ENCODE measurements at regions not wholly inside any gene's neighbourhood (a gene's known extent, or its start where the extent isn't known, plus 50 kb on each side); places are given as distances from the start of the nearest gene placed in this dataset.
A peak's percentile ranks its signal among the peaks of the same experiment; 100 is the strongest.

- in situ Hi-C loops (cut with HindIII; ENCODE audit: low sequenced_read_pairs): no loop called here
- DNase-seq (ENCODE audit: low read depth): no peak
- no peak for TF ChIP-seq CTCF (IDR thresholded peaks at IDR 0.05; ENCODE audit: low read depth, low read length, missing control alignments)
- no peak overlapping the region for H3K4me3 ChIP-seq (ENCODE audit: low read depth, low read length)
Observed at GRCh38 chr5:121299153-121299552, 552.5 kb upstream of the FTMT start.

- in situ Hi-C loops (cut with HindIII; ENCODE audit: low sequenced_read_pairs): no loop called here
- H3K4me3 ChIP-seq (ENCODE audit: low read depth, low read length): no peak overlapping the region
- TF ChIP-seq CTCF (IDR thresholded peaks at IDR 0.05; ENCODE audit: low read depth, low read length, missing control alignments): no peak
- no peak for DNase-seq (ENCODE audit: low read depth)
Observed at GRCh38 chr5:121304838-121305237, 546.8 kb upstream of the FTMT start.

GRCh38 chr5:121313886-121314285 is 537.8 kb upstream of the FTMT start:
- H3K4me3 ChIP-seq (ENCODE audit: low read depth, low read length): no peak overlapping the region
- DNase-seq (ENCODE audit: low read depth): no peak
- in situ Hi-C loops (cut with HindIII; ENCODE audit: low sequenced_read_pairs): no loop called here
- no peak for TF ChIP-seq CTCF (IDR thresholded peaks at IDR 0.05; ENCODE audit: low read depth, low read length, missing control alignments)

GRCh38 chr5:121315786-121316185 is 535.9 kb upstream of the FTMT start:
- in situ Hi-C loops (cut with HindIII; ENCODE audit: low sequenced_read_pairs): no loop called here
- no peak for DNase-seq (ENCODE audit: low read depth)
- TF ChIP-seq CTCF (IDR thresholded peaks at IDR 0.05; ENCODE audit: low read depth, low read length, missing control alignments): no peak
- H3K4me3 ChIP-seq (ENCODE audit: low read depth, low read length): no peak overlapping the region

- no peak overlapping the region for H3K4me3 ChIP-seq (ENCODE audit: low read depth, low read length)
- DNase-seq (ENCODE audit: low read depth): no peak
- TF ChIP-seq CTCF (IDR thresholded peaks at IDR 0.05; ENCODE audit: low read depth, low read length, missing control alignments): no peak
- in situ Hi-C loops (cut with HindIII; ENCODE audit: low sequenced_read_pairs): no loop called here
Observed at GRCh38 chr5:121319292-121319691, 532.4 kb upstream of the FTMT start.

- TF ChIP-seq CTCF (IDR thresholded peaks at IDR 0.05; ENCODE audit: low read depth, low read length, missing control alignments): no peak
- peak; percentile 13 for DNase-seq (ENCODE audit: low read depth)
- no peak overlapping the region for H3K4me3 ChIP-seq (ENCODE audit: low read depth, low read length)
- in situ Hi-C loops (cut with HindIII; ENCODE audit: low sequenced_read_pairs): no loop called here
Observed at GRCh38 chr5:121325930-121326329, 525.8 kb upstream of the FTMT start.
